ENCODE measurements at regions not wholly inside any gene's neighbourhood (a gene's known extent, or its start where the extent isn't known, plus 50 kb on each side); places are given as distances from the start of the nearest gene placed in this dataset.

GRCh38 chr7:9407816-9408215, 974.4 kb downstream of the NXPH1 start:
- no peaks in the 10 kb centered on the region for H3K9me1 ChIP-seq (ENCODE audit: insufficient read depth, low read length)
- no peak overlapping the region for H3K27ac ChIP-seq (ENCODE audit: insufficient read depth, low read length)
- no peak overlapping the region for H3K4me3 ChIP-seq (ENCODE audit: insufficient read depth, low read depth, low read length)
- H3K56ac ChIP-seq (ENCODE audit: extremely low read depth, insufficient read depth, low read length) = no peak overlapping the region
- H2BK15ac ChIP-seq (ENCODE audit: low read depth, low read length) = no peak overlapping the region
- dilution Hi-C loops (cut with HindIII; ENCODE audit: low sequenced_read_pairs, unreplicated experiment) (no loop called here), intact Hi-C loops (cut with micrococcal nuclease) (no loop called here), in situ Hi-C loops (cut with MboI; ENCODE audit: low sequenced_read_pairs) (no loop called here)
- no peak overlapping the region for H2AFZ ChIP-seq (replicated peaks; ENCODE audit: low read length, poor library complexity)
- H4K5ac ChIP-seq (ENCODE audit: low read depth, low read length) = no peak overlapping the region
- ATAC-seq (ENCODE audit: low read depth) (no peak), DNase-seq (no peak)
- BruUV-seq (replicated peaks) = no TSS peak
- no peak overlapping the region for H2AK5ac ChIP-seq (ENCODE audit: low read depth, low read length)
- TF ChIP-seq MAFK (IDR thresholded peaks at IDR 0.05; ENCODE audit: low read depth, low read length) = no peak
- CTCF ChIA-PET = no interaction called here
- no peaks in the 10 kb centered on the region for H3K79me1 ChIP-seq (ENCODE audit: low read depth in 1 of 2, low read length in 2 of 2)
- no peaks in the 10 kb centered on the region for H4K20me1 ChIP-seq (ENCODE audit: insufficient read depth, low read length)
- no peak overlapping the region for H2AK9ac ChIP-seq (replicated peaks; ENCODE audit: low read depth, low read length, poor library complexity)
- H2BK20ac ChIP-seq (ENCODE audit: low read depth, low read length) = no peak overlapping the region
- WGBS, 2 experiments (ENCODE audit: extremely low coverage in 2 of 2, insufficient read length in 1 of 2) = no CpG with 5 or more reads among the region's 4 CpGs
- H3K27me3 ChIP-seq (ENCODE audit: control insufficient read depth, insufficient read depth, low read length) = no peaks in the 10 kb centered on the region
- H2BK5ac ChIP-seq (ENCODE audit: low read depth, low read length, poor library complexity, severe bottlenecking) = no peak overlapping the region
- H3K18ac ChIP-seq (ENCODE audit: low read depth, low read length) = no peak overlapping the region
- H3K4me1 ChIP-seq (ENCODE audit: control insufficient read depth, insufficient read depth, low read length) = no peaks in the 10 kb centered on the region
- no peaks in the 10 kb centered on the region for H3K9me3 ChIP-seq (ENCODE audit: control insufficient read depth, insufficient read depth, low read length)
- H3K9ac ChIP-seq (ENCODE audit: low read depth, low read length) = no peak overlapping the region
- no peak overlapping the region for H2BK120ac ChIP-seq (ENCODE audit: low read depth, low read length)
- H4K8ac ChIP-seq (ENCODE audit: low read depth in 2 of 2, low read length in 2 of 2) = no peak overlapping the region
- POLR2A ChIA-PET (ENCODE audit: unreplicated experiment) = no interaction called here
- H3K36me3 ChIP-seq (ENCODE audit: control insufficient read depth, insufficient read depth, low read length) = no peaks in the 10 kb centered on the region
- no peak overlapping the region for H4K91ac ChIP-seq (ENCODE audit: insufficient read depth, low read depth, low read length)
- no peak overlapping the region for H3K14ac ChIP-seq (replicated peaks; ENCODE audit: low read depth, low read length)
- H3K4ac ChIP-seq (ENCODE audit: low read depth, low read length) = no peak overlapping the region
- H3K23ac ChIP-seq (ENCODE audit: low read depth, low read length) = no peak overlapping the region
- H3K4me2 ChIP-seq (ENCODE audit: low read depth, low read length) = no peak overlapping the region

All from IMR-90 (cell line).